Neuronal stem cell (in vitro differentiated cells): ENCODE measurements at regions not wholly inside any gene's neighbourhood (a gene's known extent, or its start where the extent isn't known, plus 50 kb on each side); places are given as distances from the start of the nearest gene placed in this dataset.

Experiments
- DNase-seq: peaks from one replicate; pipeline ENCODE4 v3.0.0-alpha.2; 2013; ENCODE audit warnings: low spot score
- H2AFZ ChIP-seq: one replicate; pipeline ENCODE4 v1.6.1; 2013; ENCODE audit warnings: mild to moderate bottlenecking, low read length, inconsistent platforms
- H2AK5ac ChIP-seq: 2 replicates; pipeline ENCODE4 v1.6.1; 2013; ENCODE audit warnings: low read depth, mild to moderate bottlenecking, inconsistent platforms, low read length, moderate library complexity, mixed read lengths
- H2BK120ac ChIP-seq: 2 replicates; pipeline ENCODE4 v1.6.1; 2013; ENCODE audit warnings: low read depth, mild to moderate bottlenecking, inconsistent platforms, low read length, moderate library complexity, mixed read lengths
- H2BK12ac ChIP-seq: one replicate; pipeline ENCODE4 v1.6.1; 2013; ENCODE audit warnings: low read length, inconsistent platforms
- H2BK15ac ChIP-seq: 2 replicates; pipeline ENCODE4 v1.6.1; 2013; ENCODE audit warnings: mild to moderate bottlenecking, low read length, inconsistent platforms, mixed read lengths
- H2BK5ac ChIP-seq: one replicate; pipeline ENCODE4 v1.6.1; 2013; ENCODE audit warnings: inconsistent platforms, mild to moderate bottlenecking, low read length, moderate library complexity
- H3K14ac ChIP-seq: one replicate; pipeline ENCODE4 v1.6.1; 2013; ENCODE audit warnings: low read length, inconsistent platforms
- H3K18ac ChIP-seq: 2 replicates; pipeline ENCODE4 v1.6.1; 2013; ENCODE audit warnings: low read length, inconsistent platforms
- H3K23ac ChIP-seq: 2 replicates; pipeline ENCODE4 v1.6.1; 2013; ENCODE audit warnings: low read depth, mild to moderate bottlenecking, mixed read lengths, low read length, inconsistent platforms; ENCODE audit not compliant: poor library complexity
- H3K27ac ChIP-seq: replicated peaks from 3 replicates; pipeline ENCODE4 v1.5.1; 2013; ENCODE audit warnings: low read length, inconsistent platforms
- H3K27me3 ChIP-seq, 3 experiments: 2 replicates each; pipeline ENCODE4 v1.6.1; 2013; ENCODE audit warnings: low read length in 3 of 3, mild to moderate bottlenecking in 2 of 3, inconsistent platforms in 1 of 3, low read depth in 1 of 3, mixed read lengths in 1 of 3, moderate library complexity in 1 of 3; ENCODE audit not compliant: control insufficient read depth in 3 of 3, insufficient read depth in 3 of 3
- H3K36me3 ChIP-seq, 2 donors: replicated peaks in 1 of 2; 2 replicates each; pipeline ENCODE4 v1.6.1; 2013; ENCODE audit warnings: low read length in 2 of 2; ENCODE audit not compliant: control insufficient read depth in 2 of 2, insufficient read depth in 2 of 2
- H3K4ac ChIP-seq: 2 replicates; pipeline ENCODE4 v1.6.1; 2013; ENCODE audit warnings: inconsistent platforms, mild to moderate bottlenecking, low read length, moderate library complexity
- H3K4me1 ChIP-seq, 2 donors: 1 replicate in 1 of 2; 2 replicates in 1 of 2; pipeline ENCODE4 v1.6.1; 2013; ENCODE audit warnings: low read length in 2 of 2, low read depth in 1 of 2; ENCODE audit not compliant: control insufficient read depth in 2 of 2, insufficient read depth in 1 of 2
- H3K4me2 ChIP-seq: one replicate; pipeline ENCODE4 v1.6.1; 2013; ENCODE audit warnings: mild to moderate bottlenecking, low read length, inconsistent platforms; ENCODE audit not compliant: insufficient read depth, poor library complexity, severe bottlenecking
- H3K4me3 ChIP-seq, 2 donors: 2 replicates each; pipeline ENCODE4 v1.5.1; 2013; ENCODE audit warnings: low read length in 2 of 2, mild to moderate bottlenecking in 2 of 2, inconsistent platforms in 1 of 2, moderate library complexity in 1 of 2
- H3K79me1 ChIP-seq: one replicate; pipeline ENCODE4 v1.6.1; 2013; ENCODE audit warnings: low read depth, mild to moderate bottlenecking, inconsistent platforms, low read length, moderate library complexity
- H3K9ac ChIP-seq: one replicate; pipeline ENCODE4 v1.6.1; 2013; ENCODE audit warnings: mild to moderate bottlenecking, low read depth, low read length, inconsistent platforms; ENCODE audit not compliant: poor library complexity
- H3K9me3 ChIP-seq, 2 donors: replicated peaks in 1 of 2; 2 replicates each; pipeline versions ENCODE3 to v1.6.1; 2013; ENCODE audit warnings: low read length in 2 of 2, mild to moderate bottlenecking in 2 of 2, inconsistent platforms in 1 of 2, low read depth in 1 of 2, mixed read lengths in 1 of 2, moderate library complexity in 1 of 2; ENCODE audit not compliant: control insufficient read depth in 2 of 2, insufficient read depth in 1 of 2
- H4K8ac ChIP-seq: one replicate; pipeline ENCODE4 v1.6.1; 2013; ENCODE audit warnings: low read depth, mild to moderate bottlenecking, inconsistent platforms, low read length, moderate library complexity
- H4K91ac ChIP-seq: one replicate; pipeline ENCODE4 v1.6.1; 2013; ENCODE audit warnings: low read length, low read depth, mild to moderate bottlenecking, inconsistent platforms; ENCODE audit not compliant: poor library complexity
- WGBS, 2 donors: extraction: QIAGEN DNeasy Blood & Tissue Kit; methylation state at CpG; one replicate each; pipeline ENCODE4 v1.1.7; 2013; ENCODE audit warnings: missing lambda C conversion rate in 2 of 2, mixed read lengths in 1 of 2; ENCODE audit not compliant: insufficient read length in 2 of 2, insufficient replicate concordance in 1 of 2; ENCODE audit errors: extremely low coverage in 2 of 2; 5-methylcytosine and 5-hydroxymethylcytosine counted together

DNA sequence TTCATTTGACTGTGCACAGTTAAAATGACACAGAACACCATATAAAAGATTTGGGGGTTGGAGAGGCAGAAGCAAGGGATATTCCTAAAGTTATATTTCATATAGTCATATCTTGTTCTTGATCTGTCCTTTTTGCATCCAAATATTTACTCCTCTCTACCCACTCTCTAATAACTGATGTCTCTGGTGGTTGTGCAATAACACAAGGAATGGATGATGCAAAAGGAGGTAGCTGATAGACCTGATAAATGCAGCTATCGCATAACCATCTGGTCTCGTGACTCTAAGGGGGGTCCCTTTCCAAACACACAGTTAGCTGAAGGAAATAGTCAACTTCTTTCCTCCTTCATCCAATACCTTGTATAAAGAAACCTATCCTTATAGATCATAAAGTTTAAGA lies 123.1 kb downstream of the POLR1F start:
- Histone ChIP-seq H2BK5ac (no peak overlapping the region), H3K4me1 (no peaks in the 10 kb centered on the region), H2AK5ac (no peak overlapping the region), H3K18ac (no peak overlapping the region), H2BK12ac (no peak overlapping the region), H3K9ac (no peak overlapping the region), H3K27ac (no peak overlapping the region), H4K91ac (no peak overlapping the region), H3K4me2 (no peak overlapping the region), H3K9me3 (no peaks in the 10 kb centered on the region), H3K4me3 (no peak overlapping the region), H4K8ac (no peak overlapping the region), H3K79me1 (no peaks in the 10 kb centered on the region), H3K14ac (no peak overlapping the region), H2BK120ac (no peak overlapping the region), H3K36me3 (no peaks in the 10 kb centered on the region), H3K27me3 (no peaks in the 10 kb centered on the region), H3K4ac (no peak overlapping the region), H2BK15ac (no peak overlapping the region), H2AFZ (no peak overlapping the region), H3K23ac (no peak overlapping the region)
- WGBS, 2 donors: no CpG with 5 or more reads among the region's 2 CpGs
- DNase-seq: no peak

DNA sequence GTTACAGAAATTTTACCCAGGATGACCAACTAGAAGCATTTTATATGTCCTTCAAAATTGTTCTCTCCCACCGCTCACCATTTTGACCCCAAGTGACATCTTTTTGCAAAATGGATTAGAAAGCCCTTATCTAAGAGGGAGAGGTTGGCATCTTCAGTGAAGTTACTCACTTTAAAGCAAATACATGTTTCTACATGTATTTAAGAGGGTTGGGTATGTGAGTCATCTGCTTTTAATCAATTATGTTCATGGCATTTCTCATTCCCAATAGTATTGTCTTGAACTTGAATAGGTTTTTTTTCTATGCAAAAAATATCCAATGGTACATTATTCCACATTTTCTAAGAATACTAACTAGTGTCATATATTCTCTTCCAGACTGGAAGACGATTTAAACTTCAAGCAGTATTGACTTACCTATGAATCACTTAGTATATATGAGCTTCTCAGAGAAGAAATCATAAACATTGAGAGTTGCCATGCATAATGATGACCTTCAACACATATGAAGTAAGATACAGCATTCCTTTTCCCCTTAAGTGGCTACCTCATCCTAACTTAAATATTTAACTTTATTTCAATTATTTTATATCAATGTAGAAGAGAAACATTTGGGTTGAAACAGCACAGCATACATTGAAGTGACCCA lies 132.8 kb downstream of the POLR1F start:
- H3K14ac ChIP-seq: no peak overlapping the region
- H4K91ac ChIP-seq: no peak overlapping the region
- no peak overlapping the region for H2AK5ac ChIP-seq
- no peak overlapping the region for H4K8ac ChIP-seq
- no peak overlapping the region for H3K9ac ChIP-seq
- no peaks in the 10 kb centered on the region for H3K27me3 ChIP-seq
- H3K4me2 ChIP-seq: no peak overlapping the region
- no peak overlapping the region for H3K4me3 ChIP-seq
- H2BK12ac ChIP-seq: no peak overlapping the region
- H3K79me1 ChIP-seq: no peaks in the 10 kb centered on the region
- no peak overlapping the region for H2BK120ac ChIP-seq
- H3K23ac ChIP-seq: no peak overlapping the region
- no peaks in the 10 kb centered on the region for H3K9me3 ChIP-seq
- no peaks in the 10 kb centered on the region for H3K4me1 ChIP-seq
- H3K36me3 ChIP-seq: no peaks in the 10 kb centered on the region
- H2BK15ac ChIP-seq: no peak overlapping the region
- H3K27ac ChIP-seq: no peak overlapping the region
- no CpG with 5 or more reads among the region's 2 CpGs for WGBS, 2 donors
- no peak overlapping the region for H3K18ac ChIP-seq
- no peak for DNase-seq
- H2AFZ ChIP-seq: no peak overlapping the region
- H2BK5ac ChIP-seq: no peak overlapping the region
- H3K4ac ChIP-seq: no peak overlapping the region

DNA sequence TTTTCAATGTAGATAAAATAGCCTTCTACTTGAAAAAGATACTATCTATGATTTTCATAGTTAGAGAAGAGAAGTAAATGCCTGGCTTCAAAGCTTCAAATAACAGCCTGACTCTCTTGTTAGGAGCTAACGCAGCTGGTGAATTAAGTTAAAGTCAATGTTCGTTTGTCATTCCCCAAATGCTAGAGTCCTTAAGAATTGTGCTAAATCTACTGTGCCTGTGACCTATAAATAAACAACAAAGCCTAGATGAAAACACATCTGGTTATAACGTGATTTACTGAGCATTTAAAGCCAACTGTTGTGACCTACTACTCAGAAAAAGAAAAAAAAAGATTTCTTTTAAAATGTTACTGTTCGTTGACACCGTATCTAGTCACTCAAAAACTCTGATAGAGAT lies 134.7 kb downstream of the POLR1F start:
- no peak overlapping the region for H2BK120ac ChIP-seq

DNA sequence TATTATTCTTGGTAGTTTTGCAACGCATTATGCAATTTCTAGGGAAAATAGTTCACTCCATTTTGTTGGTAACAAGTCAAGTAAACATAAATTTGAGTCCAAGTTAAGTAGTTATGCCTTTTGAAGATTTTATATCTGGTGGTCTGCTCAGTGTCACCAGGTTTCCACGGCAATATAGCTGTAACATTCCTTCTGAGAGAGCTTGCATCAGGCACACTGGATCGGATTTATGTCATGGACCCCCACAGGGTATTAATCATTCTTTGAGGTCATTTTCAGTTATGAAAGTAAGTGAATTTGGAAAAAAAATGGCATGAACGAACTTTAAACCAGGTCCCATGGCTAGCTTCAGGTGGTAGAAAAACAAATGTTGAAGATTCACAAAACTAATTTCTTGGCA lies 136.3 kb downstream of the POLR1F start:
- no peak overlapping the region for H2BK15ac ChIP-seq
- H2BK12ac ChIP-seq: no peak overlapping the region
- no peak overlapping the region for H4K91ac ChIP-seq
- H3K9ac ChIP-seq: no peak overlapping the region
- H3K14ac ChIP-seq: no peak overlapping the region
- H3K4me3 ChIP-seq: no peak overlapping the region
- H3K4me2 ChIP-seq: no peak overlapping the region
- H2AFZ ChIP-seq: no peak overlapping the region
- H4K8ac ChIP-seq: no peak overlapping the region
- no peaks in the 10 kb centered on the region for H3K27me3 ChIP-seq
- H3K4me1 ChIP-seq: no peaks in the 10 kb centered on the region
- H3K4ac ChIP-seq: no peak overlapping the region
- H3K18ac ChIP-seq: no peak overlapping the region
- H2BK120ac ChIP-seq: no peak overlapping the region
- H3K27ac ChIP-seq: no peak overlapping the region
- H2AK5ac ChIP-seq: no peak overlapping the region
- DNase-seq: no peak
- WGBS, 2 donors: no CpG with 5 or more reads among the region's 4 CpGs
- H3K9me3 ChIP-seq: no peaks in the 10 kb centered on the region
- H2BK5ac ChIP-seq: no peak overlapping the region
- H3K79me1 ChIP-seq: no peaks in the 10 kb centered on the region
- no peaks in the 10 kb centered on the region for H3K36me3 ChIP-seq
- H3K23ac ChIP-seq: no peak overlapping the region

More for the DNA sequence above, 134.7 kb downstream of the POLR1F start:
- Histone ChIP-seq H2BK15ac (no peak overlapping the region), H2BK5ac (no peak overlapping the region), H3K27ac (no peak overlapping the region), H3K9me3 (no peaks in the 10 kb centered on the region), H3K36me3 (no peaks in the 10 kb centered on the region), H4K8ac (no peak overlapping the region), H3K79me1 (no peaks in the 10 kb centered on the region), H3K9ac (no peak overlapping the region), H3K4ac (no peak overlapping the region), H3K4me1 (no peaks in the 10 kb centered on the region), H3K27me3 (no peaks in the 10 kb centered on the region), H3K23ac (no peak overlapping the region), H3K4me2 (no peak overlapping the region), H3K18ac (no peak overlapping the region), H3K4me3 (no peak overlapping the region), H2AFZ (no peak overlapping the region), H4K91ac (no peak overlapping the region), H2AK5ac (no peak overlapping the region), H3K14ac (no peak overlapping the region), H2BK12ac (no peak overlapping the region)
- no peak for DNase-seq
- no CpG with 5 or more reads among the region's 5 CpGs for WGBS, 2 donors
